Hepatocyte (in vitro differentiated cells): ENCODE measurements at regions not wholly inside any gene's neighbourhood (a gene's known extent, or its start where the extent isn't known, plus 50 kb on each side); places are given as distances from the start of the nearest gene placed in this dataset.

Experiments used
- DNase-seq: peaks from one replicate; pipeline ENCODE4 v3.0.0-alpha.2; 2016; ENCODE audit warnings: low spot score
- H2AFZ ChIP-seq: fragments of 200-600 bp; sonication (generic); 2 replicates; pipeline ENCODE4 v1.6.0; 2016; ENCODE audit warnings: antibody characterized with exemption, mild to moderate bottlenecking
- H3K27ac ChIP-seq: fragments of 200-600 bp; sonication (generic); 2 replicates; pipeline ENCODE4 v1.5.1; 2016; ENCODE audit warnings: mild to moderate bottlenecking
- H3K27me3 ChIP-seq: fragments of 200-600 bp; sonication (generic); 2 replicates; pipeline ENCODE4 v1.6.1; 2016
- H3K36me3 ChIP-seq: fragments of 200-600 bp; sonication (generic); replicated peaks from 2 replicates; pipeline ENCODE4 v1.5.1; 2016; ENCODE audit warnings: low read depth; ENCODE audit not compliant: insufficient read depth
- H3K4me1 ChIP-seq: fragments of 200-600 bp; sonication (generic); 2 replicates; pipeline ENCODE4 v1.5.1; 2016; ENCODE audit warnings: mild to moderate bottlenecking, moderate library complexity; ENCODE audit not compliant: insufficient read depth
- H3K4me2 ChIP-seq: fragments of 200-600 bp; sonication (generic); 2 replicates; pipeline ENCODE4 v1.6.0; 2016
- H3K4me3 ChIP-seq: fragments of 200-600 bp; sonication (generic); 2 replicates; pipeline ENCODE4 v1.5.1; 2016; ENCODE audit warnings: mild to moderate bottlenecking
- H3K79me2 ChIP-seq: fragments of 200-600 bp; sonication (generic); 2 replicates; pipeline ENCODE4 v1.6.0; 2017; ENCODE audit warnings: mild to moderate bottlenecking
- H3K9me2 ChIP-seq: fragments of 200-600 bp; sonication (generic); replicated peaks from 2 replicates; pipeline ENCODE4 v1.6.0; 2017; ENCODE audit warnings: mild to moderate bottlenecking; ENCODE audit not compliant: insufficient read depth
- H3K9me3 ChIP-seq: fragments of 200-600 bp; sonication (generic); 2 replicates; pipeline ENCODE4 v1.5.1; 2016; ENCODE audit warnings: low read depth, mild to moderate bottlenecking
- H4K20me1 ChIP-seq: fragments of 200-600 bp; sonication (generic); 2 replicates; pipeline ENCODE4 v1.6.0; 2016; ENCODE audit warnings: mild to moderate bottlenecking; ENCODE audit not compliant: insufficient read depth, poor library complexity, severe bottlenecking
- CTCF ChIP-seq: fragments of 200-600 bp; sonication (generic); IDR thresholded peaks from 2 replicates; pipeline ENCODE4 v1.5.1; 2016; ENCODE audit warnings: antibody characterized with exemption, mild to moderate bottlenecking; ENCODE audit not compliant: poor library complexity
- EZH2 ChIP-seq: fragments of 200-600 bp; sonication (generic); IDR thresholded peaks from 2 replicates; pipeline ENCODE4 v1.6.1; 2016; ENCODE audit warnings: antibody characterized with exemption, mild to moderate bottlenecking, borderline replicate concordance
- EZH2phosphoT487 ChIP-seq: fragments of 200-600 bp; sonication (generic); IDR thresholded peaks from one replicate; pipeline ENCODE4 v1.6.1; 2018; ENCODE audit warnings: antibody characterized with exemption, mild to moderate bottlenecking, low read depth, moderate library complexity; ENCODE audit not compliant: unreplicated experiment, severe bottlenecking
- WGBS: methylation state at CpG from one replicate; pipeline ENCODE4 v1.1.6; 2016; ENCODE audit warnings: low lambda C conversion rate; ENCODE audit errors: missing lambda C conversion rate; 5-methylcytosine and 5-hydroxymethylcytosine counted together

DNA sequence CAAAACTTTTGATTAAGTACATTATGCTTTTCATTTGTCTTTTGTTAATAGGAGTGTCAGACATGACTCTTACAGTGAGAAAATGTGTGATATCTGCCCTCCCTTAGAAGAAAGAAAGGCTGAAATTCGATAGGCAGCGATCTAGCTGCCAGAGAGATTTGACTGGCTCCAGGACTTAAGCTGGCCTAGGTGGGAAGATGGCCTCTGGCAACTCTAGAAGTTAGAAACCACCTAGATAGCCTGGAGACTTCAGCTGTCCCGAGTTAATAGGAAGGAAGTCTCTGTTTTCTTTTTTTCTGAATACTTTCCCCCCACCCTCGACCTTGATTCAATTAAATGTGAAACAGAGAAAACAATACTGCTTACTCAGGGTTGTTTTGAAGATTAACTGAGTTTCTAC, 1194.7 kb upstream of the CRIM1 start:
- H3K4me2 ChIP-seq, result no peak overlapping the region
- WGBS, result 60% methylated on average over 4 of the region's 4 CpGs
- no peak overlapping the region for H2AFZ ChIP-seq
- H4K20me1 ChIP-seq, result no peaks in the 10 kb centered on the region
- no peaks in the 10 kb centered on the region for H3K4me1 ChIP-seq
- no peaks in the 10 kb centered on the region for H3K9me3 ChIP-seq
- H3K4me3 ChIP-seq, result no peak overlapping the region
- no peak for DNase-seq
- H3K79me2 ChIP-seq, result no peaks in the 10 kb centered on the region
- no peak overlapping the region for H3K27ac ChIP-seq
- H3K36me3 ChIP-seq, result no peaks in the 10 kb centered on the region
- H3K9me2 ChIP-seq, result no peaks in the 10 kb centered on the region
- TF ChIP-seq EZH2 (no peak), EZH2phosphoT487 (no peak), CTCF (no peak)
- H3K27me3 ChIP-seq, result no peaks in the 10 kb centered on the region

GRCh38 chr2:35125871-35126270, 1229.7 kb upstream of the CRIM1 start:
- Histone ChIP-seq H3K27ac (no peak overlapping the region), H3K4me2 (no peak overlapping the region), H4K20me1 (no peaks in the 10 kb centered on the region), H3K79me2 (no peaks in the 10 kb centered on the region), H3K27me3 (no peaks in the 10 kb centered on the region), H3K36me3 (no peaks in the 10 kb centered on the region), H2AFZ (no peak overlapping the region), H3K4me3 (no peak overlapping the region), H3K9me2 (no peaks in the 10 kb centered on the region), H3K9me3 (no peaks in the 10 kb centered on the region), H3K4me1 (no peaks in the 10 kb centered on the region)
- 95% methylated on average over 1 of the region's 1 CpG for WGBS
- TF ChIP-seq EZH2 (no peak), EZH2phosphoT487 (no peak), CTCF (no peak)
- no peak for DNase-seq

- H3K9me3 ChIP-seq, result no peaks in the 10 kb centered on the region
- H3K36me3 ChIP-seq, result no peaks in the 10 kb centered on the region
- 94% methylated on average over 4 of the region's 4 CpGs for WGBS
- H4K20me1 ChIP-seq, result no peaks in the 10 kb centered on the region
- no peaks in the 10 kb centered on the region for H3K79me2 ChIP-seq
- H3K4me3 ChIP-seq, result no peak overlapping the region
- H3K9me2 ChIP-seq, result no peaks in the 10 kb centered on the region
- no peak overlapping the region for H3K4me2 ChIP-seq
- H3K27me3 ChIP-seq, result no peaks in the 10 kb centered on the region
- H3K4me1 ChIP-seq, result no peaks in the 10 kb centered on the region
- no peak overlapping the region for H3K27ac ChIP-seq
- H2AFZ ChIP-seq, result no peak overlapping the region
- no peak for TF ChIP-seq EZH2phosphoT487
- no peak for TF ChIP-seq EZH2
- TF ChIP-seq CTCF, result no peak
- no peak for DNase-seq
Observed at GRCh38 chr2:35125278-35125677, 1230.3 kb upstream of the CRIM1 start.

- Histone ChIP-seq H3K27ac (no peak overlapping the region), H3K27me3 (no peaks in the 10 kb centered on the region), H3K4me3 (no peak overlapping the region), H4K20me1 (no peaks in the 10 kb centered on the region), H2AFZ (no peak overlapping the region), H3K9me3 (no peaks in the 10 kb centered on the region), H3K4me2 (no peak overlapping the region), H3K36me3 (no peaks in the 10 kb centered on the region), H3K79me2 (no peaks in the 10 kb centered on the region), H3K4me1 (no peaks in the 10 kb centered on the region), H3K9me2 (no peaks in the 10 kb centered on the region)
- DNase-seq, result no peak
- TF ChIP-seq EZH2phosphoT487 (no peak), EZH2 (no peak), CTCF (no peak)
Observed at GRCh38 chr2:35116151-35116550, 1239.4 kb upstream of the CRIM1 start.
